ENCODE measurements at regions not wholly inside any gene's neighbourhood (a gene's known extent, or its start where the extent isn't known, plus 50 kb on each side); places are given as distances from the start of the nearest gene placed in this dataset.

GRCh38 chr15:23846218-23846617 is 159.1 kb upstream of the NDN start:
- Histone ChIP-seq H3K56ac (ENCODE audit: insufficient read length, low read depth, low read length) (no peak overlapping the region), H3K79me1 (ENCODE audit: insufficient read depth, low read depth, low read length, poor library complexity, severe bottlenecking) (no peaks in the 10 kb centered on the region), H3K4me1 (ENCODE audit: insufficient read depth, low read length) (no peaks in the 10 kb centered on the region), H3K23me2 (ENCODE audit: insufficient read length, low read depth, low read length, poor library complexity, severe bottlenecking) (no peaks in the 10 kb centered on the region), H3K27me3 (ENCODE audit: insufficient read depth, low read length) (no peaks in the 10 kb centered on the region), H3K4me2 (ENCODE audit: insufficient read depth, insufficient read length, low read length) (no peak overlapping the region), H3K27ac (ENCODE audit: insufficient read length, low read depth, low read length) (no peak overlapping the region), H4K91ac (ENCODE audit: insufficient read length, low read depth, low read length) (no peak overlapping the region), H3K79me2 (ENCODE audit: insufficient read depth, low read length) (no peaks in the 10 kb centered on the region), H4K8ac (replicated peaks; ENCODE audit: insufficient read length, low read depth, low read length) (no peak overlapping the region), H3K9ac (ENCODE audit: extremely low read depth, insufficient read length, low read length) (no peak overlapping the region), H2BK120ac (ENCODE audit: low read depth, low read length, poor library complexity, severe bottlenecking) (no peak overlapping the region), H2BK20ac (ENCODE audit: low read depth, low read length, poor library complexity, severe bottlenecking) (no peak overlapping the region), H3K23ac (ENCODE audit: insufficient read length, low read depth, low read length) (no peak overlapping the region), H2BK5ac (ENCODE audit: insufficient read length, low read length) (no peak overlapping the region), H3K4ac (ENCODE audit: low read depth, low read length) (no peak overlapping the region), H4K5ac (ENCODE audit: insufficient read length, low read depth, low read length) (no peak overlapping the region), H3K18ac (ENCODE audit: insufficient read length, low read depth, low read length) (no peak overlapping the region), H3K14ac (ENCODE audit: insufficient read depth, low read length) (no peak overlapping the region), H3K9me3 (ENCODE audit: control insufficient read depth, low read depth, low read length) (peaks cover 37% of the 10 kb centered on the region), H2BK12ac (ENCODE audit: insufficient read length, low read depth, low read length) (no peak overlapping the region), H2BK15ac (ENCODE audit: low read depth, low read length) (no peak overlapping the region), H3T11ph (ENCODE audit: low read length) (no peak overlapping the region), H4K20me1 (ENCODE audit: control insufficient read depth, insufficient read depth, insufficient read length) (no peaks in the 10 kb centered on the region), H2AFZ (ENCODE audit: low read length) (no peak overlapping the region), H2AK5ac (ENCODE audit: insufficient read length, low read length) (no peak overlapping the region)
- no peak overlapping the region for H3K27ac Mint-ChIP-seq
- DNase-seq, result no peak
- peaks cover 0 to 2% (median 0%) of the 10 kb centered on the region in 3 experiments; a peak in 2 of 7 replicates for H3K36me3 Mint-ChIP-seq (ENCODE audit: insufficient read depth in 1 of 3, low read depth in 3 of 3)
- H3K4me3 Mint-ChIP-seq, result no peak overlapping the region
- TF ChIP-seq, protein P1, sequence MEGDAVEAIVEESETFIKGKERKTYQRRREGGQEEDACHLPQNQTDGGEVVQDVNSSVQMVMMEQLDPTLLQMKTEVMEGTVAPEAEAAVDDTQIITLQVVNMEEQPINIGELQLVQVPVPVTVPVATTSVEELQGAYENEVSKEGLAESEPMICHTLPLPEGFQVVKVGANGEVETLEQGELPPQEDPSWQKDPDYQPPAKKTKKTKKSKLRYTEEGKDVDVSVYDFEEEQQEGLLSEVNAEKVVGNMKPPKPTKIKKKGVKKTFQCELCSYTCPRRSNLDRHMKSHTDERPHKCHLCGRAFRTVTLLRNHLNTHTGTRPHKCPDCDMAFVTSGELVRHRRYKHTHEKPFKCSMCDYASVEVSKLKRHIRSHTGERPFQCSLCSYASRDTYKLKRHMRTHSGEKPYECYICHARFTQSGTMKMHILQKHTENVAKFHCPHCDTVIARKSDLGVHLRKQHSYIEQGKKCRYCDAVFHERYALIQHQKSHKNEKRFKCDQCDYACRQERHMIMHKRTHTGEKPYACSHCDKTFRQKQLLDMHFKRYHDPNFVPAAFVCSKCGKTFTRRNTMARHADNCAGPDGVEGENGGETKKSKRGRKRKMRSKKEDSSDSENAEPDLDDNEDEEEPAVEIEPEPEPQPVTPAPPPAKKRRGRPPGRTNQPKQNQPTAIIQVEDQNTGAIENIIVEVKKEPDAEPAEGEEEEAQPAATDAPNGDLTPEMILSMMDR (conservative IDR thresholded peaks at IDR 0.05), result no peak
- H3K27me3 Mint-ChIP-seq (ENCODE audit: low read depth), result no peaks in the 10 kb centered on the region
- no peaks in the 10 kb centered on the region for H3K4me1 Mint-ChIP-seq
- WGBS (ENCODE audit: extremely low coverage, insufficient read length, low lambda C conversion rate), result no CpG with 5 or more reads among the region's 3 CpGs
- H3K9me3 Mint-ChIP-seq, result peaks cover 70 to 79% of the 10 kb centered on the region in 2 experiments
